ENCODE measurements at regions not wholly inside any gene's neighbourhood (a gene's known extent, or its start where the extent isn't known, plus 50 kb on each side); places are given as distances from the start of the nearest gene placed in this dataset.

DNA sequence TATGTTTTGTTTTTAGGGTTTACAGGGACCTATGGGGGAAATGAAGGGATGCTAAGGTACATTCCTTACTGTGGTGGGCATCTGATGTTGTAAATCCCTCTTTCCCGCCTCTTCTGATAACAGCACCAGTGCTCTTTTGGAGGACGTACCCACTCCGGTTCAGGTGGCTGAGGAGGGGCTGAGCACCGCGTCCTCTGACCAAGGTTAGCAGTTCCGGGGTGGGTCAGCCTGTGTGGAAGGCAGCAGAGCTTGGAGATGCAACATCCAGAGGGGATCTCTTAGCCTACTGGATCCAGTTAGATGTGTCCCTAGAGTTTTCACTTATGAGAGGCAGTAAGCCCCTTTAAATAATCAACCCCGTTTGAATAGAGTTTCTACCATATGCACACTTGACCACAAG lies 135.3 kb upstream of the KCNG1 start:
- no peak for DNase-seq (ENCODE audit: low read depth)

DNA sequence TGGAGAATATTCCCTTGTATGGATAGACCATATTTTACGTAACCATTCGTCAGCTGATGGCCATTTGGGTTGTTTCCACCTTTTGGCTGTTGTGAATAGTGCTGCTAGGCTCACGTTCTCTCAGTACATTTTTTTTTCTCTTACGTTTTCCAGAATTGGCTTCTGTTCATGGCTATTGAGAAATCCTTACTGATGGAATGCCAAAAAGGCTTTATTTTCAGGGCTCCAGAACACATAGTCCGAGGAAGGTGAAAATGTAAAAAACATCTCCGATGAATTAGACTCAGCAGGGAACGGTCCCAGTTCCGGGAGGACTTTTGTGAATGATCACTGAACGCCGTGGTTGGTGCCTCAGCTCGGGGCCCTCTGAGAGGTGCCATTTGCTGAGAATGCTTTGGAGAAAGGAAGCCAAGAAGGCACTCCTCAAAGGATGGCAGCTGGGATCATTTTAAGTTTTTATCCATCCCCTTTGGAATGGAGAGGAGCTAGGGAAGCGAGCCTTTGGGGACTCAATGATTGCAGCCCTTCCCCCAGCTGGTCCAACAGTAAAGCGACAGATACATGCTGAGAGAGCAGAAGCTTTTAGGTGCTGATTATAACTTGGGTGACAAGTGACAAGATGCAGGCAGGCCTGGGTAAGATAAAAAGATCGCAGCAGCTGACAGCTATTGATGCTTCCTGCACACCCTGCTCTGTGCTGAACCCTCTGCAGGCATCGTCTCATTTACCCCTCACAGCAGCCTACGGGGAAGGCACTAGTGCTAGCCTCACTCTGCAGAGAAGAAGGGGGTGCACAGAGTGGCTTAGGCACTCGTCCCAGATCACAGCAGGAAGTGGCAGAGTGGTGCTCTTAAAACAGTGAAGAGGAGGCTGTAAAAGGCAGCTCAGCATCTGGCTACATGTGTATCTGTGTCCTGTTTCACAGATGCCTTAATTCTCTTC lies 133.4 kb upstream of the KCNG1 start:
- DNase-seq (ENCODE audit: low read depth): no peak

DNA sequence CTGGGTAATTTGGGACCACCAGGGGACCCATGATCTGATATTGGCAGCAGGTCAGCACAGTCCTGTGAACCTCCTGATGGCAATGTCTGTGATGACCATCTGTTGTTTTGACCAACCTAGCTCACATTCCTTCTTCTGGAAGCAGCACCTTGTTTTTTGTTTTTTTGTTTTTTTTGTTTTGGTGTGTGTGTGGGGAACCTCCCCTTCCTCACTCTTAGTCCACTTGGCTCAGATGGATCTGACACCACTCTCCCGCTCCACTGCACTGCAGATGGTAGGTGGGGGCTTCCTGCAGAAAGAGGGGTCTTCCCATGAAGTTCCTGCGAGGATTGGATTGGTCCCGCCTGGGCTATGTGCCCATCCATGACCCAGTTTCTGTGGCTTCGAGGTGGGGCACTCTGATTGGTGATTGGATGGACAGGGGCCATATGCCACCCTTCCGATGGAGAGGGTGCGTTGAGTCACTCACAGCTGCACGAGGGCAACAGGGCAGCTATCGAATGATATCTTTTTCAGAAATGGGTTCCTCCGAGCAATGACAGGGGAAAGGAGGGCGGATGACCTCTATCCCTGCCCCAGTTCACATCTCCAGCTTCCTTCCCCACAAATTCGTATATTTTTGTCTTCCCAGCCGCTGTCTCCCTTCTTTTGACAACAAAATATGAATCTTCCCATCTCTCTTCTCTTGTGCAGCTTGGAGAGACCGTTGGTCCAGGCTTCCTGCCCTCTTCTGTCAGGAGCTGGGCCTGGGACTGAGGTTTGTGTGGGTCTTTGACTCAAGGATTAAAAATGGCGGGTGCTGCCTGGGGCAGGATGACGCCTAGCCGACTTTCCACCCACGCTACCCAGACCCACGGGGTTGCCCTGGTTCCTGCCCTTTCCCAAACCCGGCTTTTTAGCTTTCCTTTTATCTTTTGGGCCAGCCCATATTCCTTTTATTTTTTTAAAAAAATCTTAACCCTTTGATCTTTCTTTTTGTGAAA lies 132.1 kb upstream of the KCNG1 start:
- no peak for DNase-seq (ENCODE audit: low read depth)

DNA sequence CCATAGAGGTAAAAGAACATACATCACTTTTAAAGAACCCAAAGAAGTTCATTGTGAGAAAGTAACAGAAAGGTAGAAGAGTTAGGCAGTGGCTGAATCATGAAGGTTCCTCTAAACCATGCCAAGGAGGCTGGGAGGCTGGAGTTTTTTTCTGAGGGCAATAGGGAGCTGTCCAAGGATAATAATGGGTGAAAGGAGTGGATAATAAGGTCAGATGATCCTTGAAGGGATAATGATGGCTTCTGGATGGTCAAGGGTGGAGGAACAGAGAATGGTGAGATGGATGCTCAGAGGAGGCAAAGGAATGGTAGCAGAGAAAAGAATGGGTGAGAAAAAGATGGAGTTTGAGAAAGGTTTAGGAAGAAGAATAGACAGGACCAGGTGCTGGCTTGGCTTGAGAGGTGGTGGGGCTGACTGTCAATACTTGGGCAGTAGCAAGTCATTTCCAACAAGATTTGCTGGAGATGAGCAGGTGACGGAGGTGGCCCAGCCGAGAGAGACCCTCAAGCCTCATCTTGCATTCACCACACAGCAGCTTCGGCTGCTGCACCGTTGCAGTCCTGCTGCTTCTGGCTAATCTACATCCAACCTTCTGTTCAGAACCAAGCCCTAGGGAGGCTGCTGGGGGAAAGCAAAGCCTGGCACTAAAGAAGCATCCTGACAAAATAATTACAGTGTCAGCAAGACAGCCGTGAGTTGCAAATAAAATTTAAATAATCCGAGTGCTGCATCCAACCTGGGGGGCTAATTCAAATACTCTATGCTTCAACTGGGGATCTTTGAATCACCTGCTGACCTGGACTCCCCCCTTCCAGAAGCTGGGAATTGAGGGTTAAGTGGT lies 131.2 kb upstream of the KCNG1 start:
- no peak for DNase-seq (ENCODE audit: low read depth)

DNA sequence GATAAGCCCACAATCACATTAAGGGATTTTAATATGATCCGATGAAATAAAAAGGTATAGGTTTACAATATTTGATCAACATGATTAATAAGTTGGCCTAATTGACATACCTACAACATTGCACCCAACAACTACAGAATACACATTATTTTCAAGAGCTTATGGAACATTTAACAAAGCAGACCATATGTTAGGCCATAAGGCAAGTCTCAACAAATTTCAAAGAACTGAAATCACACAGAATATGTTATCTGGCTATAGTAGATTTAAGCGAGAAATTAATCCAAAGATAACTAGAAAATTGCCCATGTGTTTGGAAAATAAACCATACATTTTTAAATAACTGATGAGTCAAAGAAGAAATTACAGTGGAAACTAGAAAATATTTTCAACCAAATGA lies 126.0 kb upstream of the KCNG1 start:
- DNase-seq (ENCODE audit: low read depth): no peak

DNA sequence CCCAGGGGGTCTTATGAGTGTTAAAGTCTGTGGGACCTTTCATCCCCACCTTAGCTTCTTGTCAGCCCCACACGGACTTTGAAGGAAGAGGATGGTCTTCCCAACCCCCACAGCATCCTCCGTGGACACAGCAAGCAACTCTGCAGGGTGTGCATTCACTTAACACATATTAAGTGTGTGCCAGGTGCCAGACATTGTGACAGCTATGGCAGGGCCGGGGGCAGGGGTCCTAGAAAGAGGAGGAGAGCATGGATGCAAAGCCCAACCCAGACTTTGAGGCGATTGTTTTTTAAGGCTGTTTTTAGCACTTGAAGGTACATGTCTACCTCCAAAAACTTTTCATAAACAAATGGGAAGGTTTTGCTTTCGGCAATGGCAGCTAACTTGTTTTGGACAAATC lies 121.6 kb upstream of the KCNG1 start:
- no peak for DNase-seq (ENCODE audit: low read depth)

DNA sequence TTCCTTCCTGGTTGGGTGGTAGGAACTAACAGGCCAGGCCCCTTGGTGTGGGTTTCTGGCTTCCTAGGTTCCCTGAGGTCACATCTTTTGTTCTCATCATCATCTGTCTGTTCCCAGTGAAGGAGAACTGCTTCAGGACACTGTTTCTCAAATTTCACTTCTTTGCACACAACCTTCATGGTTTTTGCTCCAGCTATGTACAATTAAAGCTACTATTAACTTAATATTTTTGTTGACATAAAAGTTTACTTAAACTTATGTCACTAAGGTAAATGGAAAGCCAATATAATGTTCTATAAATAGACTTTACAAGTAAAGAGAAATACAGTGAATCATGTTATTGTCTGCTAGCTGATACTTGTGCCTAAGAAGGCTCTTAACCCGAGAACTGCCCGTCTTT lies 120.7 kb upstream of the KCNG1 start:
- no peak for DNase-seq (ENCODE audit: low read depth)

DNA sequence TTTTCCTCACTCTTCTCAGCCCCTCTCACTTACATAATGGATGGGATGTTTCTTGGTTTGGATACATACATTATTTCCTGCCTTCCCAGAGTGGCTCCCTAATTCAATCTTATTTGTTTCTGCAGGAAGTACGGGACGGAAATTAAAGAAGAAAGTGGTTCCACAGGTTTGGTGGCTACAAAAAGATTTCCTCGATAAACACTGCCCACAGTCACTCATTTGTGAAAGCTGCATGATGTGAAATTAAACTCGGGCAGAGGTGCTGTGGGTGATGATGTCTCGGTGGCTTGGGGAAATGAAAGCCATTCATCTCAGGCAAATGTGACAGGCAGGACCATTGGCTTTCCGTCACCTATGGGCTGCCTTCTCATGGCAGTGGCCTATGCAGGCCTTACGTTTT lies 119.5 kb upstream of the KCNG1 start:
- no peak for DNase-seq (ENCODE audit: low read depth)

DNA sequence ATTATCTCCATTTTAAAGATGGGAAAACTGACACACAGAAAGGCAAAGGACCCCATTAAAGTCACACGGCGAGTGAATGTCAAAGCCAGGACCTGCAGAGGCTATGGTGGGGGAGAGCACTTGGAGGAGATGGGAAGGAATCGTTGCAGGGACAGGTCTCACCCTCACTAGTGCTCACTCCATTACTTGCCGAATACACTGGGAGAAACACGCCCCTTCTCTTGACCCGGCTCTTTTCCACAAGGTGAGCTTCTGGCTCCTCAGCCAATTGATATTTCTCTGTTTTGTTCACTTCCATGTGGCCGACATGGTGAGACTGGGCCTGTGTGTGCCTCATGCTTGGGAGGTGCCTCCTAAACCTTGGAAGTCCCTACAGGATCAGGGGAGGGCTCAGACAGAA lies 117.8 kb upstream of the KCNG1 start:
- no peak for DNase-seq (ENCODE audit: low read depth)

DNA sequence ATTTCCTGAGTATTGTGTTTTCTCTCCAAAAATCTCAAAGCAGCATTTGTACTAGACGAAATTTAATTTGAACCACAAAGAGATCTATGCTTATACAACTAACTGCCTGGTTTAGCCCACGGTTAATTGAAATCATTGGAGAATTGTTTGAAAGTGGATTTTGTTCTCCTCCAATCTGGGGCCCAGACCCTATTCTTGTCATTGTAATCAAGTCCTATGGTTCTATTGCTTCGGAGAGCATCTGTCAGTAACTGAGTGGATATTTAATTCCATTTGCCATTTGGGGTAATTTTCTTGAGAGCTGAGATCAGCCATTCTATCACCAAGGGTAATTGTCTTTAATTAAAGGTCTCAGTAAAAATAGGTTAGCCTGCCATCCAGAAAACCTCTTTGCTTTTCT lies 117.0 kb upstream of the KCNG1 start:
- DNase-seq (ENCODE audit: low read depth): no peak

DNA sequence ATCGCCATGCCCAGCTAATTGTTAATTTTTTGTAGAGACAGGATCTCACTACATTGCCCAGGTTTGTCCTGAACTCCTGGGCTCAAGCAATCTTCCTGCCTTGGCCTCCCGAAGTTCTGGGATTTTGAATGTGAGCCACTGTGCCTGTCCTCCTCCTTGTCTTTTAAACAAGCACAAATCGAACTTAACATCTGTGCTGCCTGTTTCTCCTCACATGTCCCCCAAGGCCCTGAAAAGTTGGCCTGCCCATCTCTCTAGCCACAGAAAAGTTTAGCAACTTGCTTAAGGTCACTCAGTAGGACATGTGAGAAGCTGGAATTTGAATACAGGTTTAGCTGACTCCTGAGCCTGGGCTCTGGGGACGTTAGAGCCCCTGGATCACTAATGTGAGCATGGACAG lies 115.7 kb upstream of the KCNG1 start:
- no peak for DNase-seq (ENCODE audit: low read depth)

DNA sequence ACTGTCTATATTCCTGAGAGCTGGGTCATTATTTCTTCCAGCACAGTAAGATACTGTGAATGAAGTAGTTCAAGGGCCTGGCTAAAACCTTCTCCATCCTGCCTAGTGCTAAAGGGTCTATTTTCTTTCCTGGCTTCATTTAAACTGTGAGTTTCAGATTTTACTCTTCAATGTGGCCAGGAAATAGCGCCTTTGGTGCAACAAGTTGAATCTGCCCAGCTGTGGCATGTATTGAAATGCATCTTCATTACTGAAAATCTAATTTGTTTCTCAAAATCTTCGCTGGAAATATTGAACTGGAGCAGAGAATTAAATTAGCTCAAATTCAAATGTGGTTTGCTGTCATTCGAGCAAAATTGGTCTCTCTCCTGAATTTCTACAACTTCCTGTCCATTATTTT lies 114.6 kb upstream of the KCNG1 start:
- DNase-seq (ENCODE audit: low read depth): no peak

DNA sequence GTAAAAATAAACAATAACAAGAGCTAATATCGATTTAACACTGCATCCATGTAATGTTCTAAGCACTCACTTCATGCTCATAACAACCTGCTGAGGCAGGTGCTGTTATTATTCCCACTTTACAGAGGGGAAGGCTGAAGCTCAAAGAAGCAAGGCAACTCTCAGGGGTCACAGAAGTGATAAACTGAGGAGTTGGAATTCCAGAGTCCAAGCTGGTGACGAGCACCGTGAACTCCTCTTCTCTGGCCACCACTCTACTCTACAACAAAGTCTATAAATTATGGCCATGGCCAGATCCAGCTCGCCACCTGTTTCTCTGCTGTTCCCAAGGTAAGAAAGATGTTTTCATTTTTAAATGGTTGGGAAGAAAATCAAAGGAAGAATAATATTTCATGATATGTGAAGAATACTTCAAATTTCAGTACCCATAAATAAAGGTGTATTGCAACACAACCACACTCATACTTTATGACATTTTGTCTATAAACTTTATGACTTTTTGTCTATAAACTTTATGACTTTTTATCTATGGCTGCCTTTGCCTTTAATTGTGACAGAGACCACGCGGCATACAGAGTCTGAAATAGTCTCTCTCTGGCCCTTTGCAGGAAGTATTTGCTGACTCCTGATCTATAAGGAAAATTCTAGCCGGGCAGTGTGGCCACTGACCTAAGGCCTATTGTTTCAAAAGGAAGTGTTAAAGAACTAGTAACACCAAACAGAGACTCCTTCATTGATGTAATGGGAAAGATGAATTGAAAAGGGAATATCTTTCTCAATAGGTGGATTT lies 113.2 kb upstream of the KCNG1 start:
- DNase-seq (ENCODE audit: low read depth): no peak

DNA sequence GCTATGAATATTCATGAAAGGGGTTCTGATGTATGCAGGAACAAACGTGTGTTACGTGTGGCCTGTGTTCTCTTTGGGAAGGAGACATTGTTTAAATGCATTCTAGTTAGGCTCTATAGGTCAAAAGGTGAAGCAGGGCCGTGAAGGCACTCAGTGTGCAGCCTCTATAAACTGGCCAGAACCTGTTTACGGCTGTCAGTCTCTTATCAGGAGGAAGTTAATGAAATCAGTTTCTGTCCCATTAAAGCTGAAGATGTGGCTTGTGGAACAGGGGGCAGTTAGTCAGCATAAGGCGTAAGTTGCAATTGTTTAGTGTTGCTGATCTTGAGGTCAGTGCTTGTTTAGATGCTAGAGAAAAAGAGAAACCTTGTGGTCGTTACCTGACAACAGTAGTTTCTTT lies 111.5 kb upstream of the KCNG1 start:
- DNase-seq (ENCODE audit: low read depth): no peak

DNA sequence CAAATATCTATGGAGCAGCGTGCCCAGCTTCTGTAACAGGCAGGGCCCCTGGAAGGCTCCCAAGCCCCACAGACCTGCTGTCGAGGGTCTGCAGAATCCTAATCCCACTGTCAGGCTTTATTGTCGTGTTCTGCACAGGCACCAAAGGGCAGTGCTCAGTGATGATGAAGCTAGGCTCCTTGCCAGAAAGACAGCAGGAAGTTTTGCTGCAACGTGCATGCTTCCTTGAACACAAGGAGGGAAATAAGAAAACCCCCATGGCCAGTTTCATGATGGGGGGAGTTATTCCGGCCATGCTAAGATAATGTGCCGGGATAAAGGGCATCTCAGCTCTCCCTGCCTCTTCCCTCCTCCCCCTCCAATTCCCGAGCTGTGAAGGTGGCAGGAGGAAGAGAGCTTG lies 109.4 kb upstream of the KCNG1 start:
- DNase-seq (ENCODE audit: low read depth): no peak

DNA sequence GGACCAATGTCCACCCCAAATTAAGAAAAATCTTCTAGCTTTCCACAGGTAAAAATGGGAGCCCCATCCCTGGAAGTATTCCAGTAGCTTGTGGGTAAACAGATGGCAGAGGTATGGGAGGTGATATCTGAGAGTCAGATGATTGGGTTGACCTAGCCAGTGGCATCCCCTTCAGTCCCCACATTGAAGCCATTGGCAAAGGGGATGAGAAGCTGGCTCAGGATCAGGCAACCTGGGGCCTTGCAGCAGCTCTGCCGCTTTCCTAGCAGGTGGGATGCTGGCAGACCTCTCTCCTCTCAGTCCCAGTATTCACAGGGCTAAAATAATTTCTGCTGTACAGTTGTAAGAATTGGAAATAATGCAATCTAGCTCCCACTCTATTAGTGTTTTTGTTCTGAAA lies 108.9 kb upstream of the KCNG1 start:
- DNase-seq (ENCODE audit: low read depth): no peak

DNA sequence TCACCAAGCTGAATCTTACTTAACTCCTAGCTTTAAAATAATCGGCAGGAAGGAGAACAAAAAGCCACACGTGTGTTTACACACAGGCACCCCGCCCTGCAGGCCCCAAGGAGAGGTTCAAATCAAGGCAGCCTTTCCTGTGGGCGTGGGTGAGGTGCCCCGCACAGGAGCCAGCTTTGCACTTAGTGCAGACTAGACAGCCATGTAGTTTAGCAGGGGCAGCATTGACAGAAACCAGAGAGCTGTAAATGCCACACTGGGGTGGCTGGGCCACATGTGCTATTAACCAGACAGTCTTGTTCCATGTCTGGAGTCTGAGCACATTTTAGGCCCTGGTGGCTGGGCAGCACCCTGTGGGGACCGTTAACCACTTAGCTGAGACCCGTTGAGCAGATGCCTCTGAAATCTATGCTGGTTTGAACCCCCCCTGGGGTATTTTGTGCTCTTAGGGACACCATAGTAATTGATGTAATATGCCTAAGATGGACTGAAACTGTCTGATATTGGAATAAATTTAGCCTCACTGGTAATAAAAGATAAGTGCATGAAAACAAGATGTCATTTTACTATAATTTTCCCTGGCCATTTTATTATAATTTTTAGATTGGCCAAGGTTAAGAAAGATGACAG lies 106.4 kb upstream of the KCNG1 start:
- no peak for DNase-seq (ENCODE audit: low read depth)

DNA sequence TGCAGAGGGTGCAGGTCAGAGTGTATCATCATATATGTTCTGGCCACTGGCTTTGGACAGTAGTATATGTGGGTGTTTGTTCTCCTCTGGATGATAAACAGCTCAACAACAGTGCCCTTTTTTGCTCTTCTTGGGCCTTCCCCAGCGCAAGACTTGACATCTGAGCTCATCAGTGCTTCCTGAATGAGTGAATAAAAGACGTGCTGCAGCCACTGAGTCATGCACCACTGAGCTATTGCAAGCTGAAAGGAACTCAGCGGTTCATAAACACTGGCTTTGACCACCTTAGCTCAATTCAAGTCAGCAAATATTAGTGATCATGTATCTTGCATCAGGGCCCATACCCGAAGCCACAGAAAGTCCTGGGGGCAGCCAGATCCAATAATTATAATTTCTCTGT lies 105.3 kb upstream of the KCNG1 start:
- no peak for DNase-seq (ENCODE audit: low read depth)

DNA sequence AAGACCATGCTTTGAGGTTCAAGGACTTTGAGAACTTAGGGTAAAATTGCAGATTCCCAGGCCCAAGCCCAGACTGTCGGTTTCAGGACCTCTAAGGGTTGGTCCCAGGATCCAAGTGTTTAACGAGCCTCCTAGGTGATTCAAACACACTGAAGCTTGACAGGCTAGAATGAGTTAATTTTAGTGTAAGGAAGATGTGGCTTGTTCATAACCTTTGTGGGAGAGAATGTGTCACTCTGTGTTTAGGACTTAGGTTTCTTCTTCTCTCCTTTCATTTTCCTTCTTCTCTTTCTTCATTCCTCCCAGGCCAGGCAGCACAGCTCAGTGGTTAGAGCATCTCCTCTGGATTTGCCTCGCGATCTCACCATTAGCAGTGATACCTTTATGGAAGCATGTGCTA lies 104.8 kb upstream of the KCNG1 start:
- no peak for DNase-seq (ENCODE audit: low read depth)

DNA sequence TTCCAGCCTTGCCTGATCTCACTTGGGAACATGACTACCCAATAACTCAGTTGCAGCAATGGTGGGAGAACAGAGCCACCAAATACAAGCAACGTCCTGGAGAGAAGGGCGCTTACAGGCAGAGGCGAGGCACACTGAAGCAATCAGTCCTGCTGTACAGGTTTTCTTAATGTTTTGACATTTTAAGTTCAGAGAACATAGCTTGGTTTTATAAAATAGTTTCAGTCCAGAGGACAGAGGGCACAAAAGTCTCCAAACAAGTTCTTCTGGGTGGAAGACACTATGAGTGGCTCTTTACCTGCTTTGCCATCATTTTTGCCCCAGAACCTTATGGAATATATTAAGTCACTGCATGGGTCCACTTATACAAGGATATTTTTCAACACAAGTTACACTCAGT lies 103.4 kb upstream of the KCNG1 start:
- no peak for DNase-seq (ENCODE audit: low read depth)

DNA sequence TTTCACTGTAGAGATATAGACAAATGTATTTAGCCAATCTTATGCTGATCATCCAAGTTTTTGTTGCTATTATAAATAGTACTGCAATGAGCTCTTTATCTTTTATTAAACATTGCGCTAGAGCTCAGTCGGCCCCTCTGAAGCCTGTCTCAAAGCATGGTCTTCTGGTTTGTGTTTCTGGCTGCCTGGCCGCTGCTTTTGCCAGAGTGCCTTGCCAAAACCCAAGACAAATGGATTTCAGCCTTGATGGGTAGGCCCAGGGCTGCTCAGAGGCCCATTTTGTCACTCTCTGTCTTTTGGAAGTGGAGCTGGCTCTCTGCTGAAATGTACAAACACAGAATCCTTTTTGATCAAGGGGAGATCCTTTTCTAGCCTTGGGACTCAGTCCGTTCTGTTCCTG lies 102.9 kb upstream of the KCNG1 start:
- DNase-seq (ENCODE audit: low read depth): no peak

All from activated T-cell treated with anti-CD3 and anti-CD28 coated beads for 48 hours (primary cell).